ENCODE measurements at regions not wholly inside any gene's neighbourhood (a gene's known extent, or its start where the extent isn't known, plus 50 kb on each side); places are given as distances from the start of the nearest gene placed in this dataset.

DNA sequence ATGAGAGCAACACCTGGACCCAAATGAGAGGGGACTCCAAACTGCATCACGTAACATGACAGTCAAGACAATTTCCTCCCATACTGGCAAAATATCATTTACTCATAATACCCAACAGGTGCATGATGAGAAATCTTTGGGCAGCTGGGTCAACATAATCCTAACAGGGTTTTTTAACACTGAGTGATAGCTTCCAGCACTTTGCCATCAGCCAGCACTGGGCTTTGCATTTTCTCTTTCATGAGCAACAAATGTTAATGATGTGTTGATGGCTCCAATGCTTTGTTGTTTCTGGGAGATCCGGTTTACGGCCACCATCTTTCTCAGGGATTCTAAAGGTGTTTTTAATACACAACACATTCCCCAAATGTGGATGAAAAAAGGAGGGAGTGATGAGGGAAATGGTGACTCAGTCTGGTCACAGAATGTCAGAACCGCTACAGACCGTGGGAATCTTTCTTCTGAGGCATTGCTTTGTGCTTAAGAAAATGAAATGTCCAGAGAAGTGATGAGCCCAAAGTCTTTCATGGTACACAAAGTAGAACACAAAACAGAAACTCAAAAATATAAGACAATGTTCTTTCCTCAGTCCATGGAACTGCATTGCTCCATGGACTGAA, 705.7 kb upstream of the IGFBP3 start:
- no peak for DNase-seq (ENCODE audit: low read depth)
- TF ChIP-seq, protein P1, sequence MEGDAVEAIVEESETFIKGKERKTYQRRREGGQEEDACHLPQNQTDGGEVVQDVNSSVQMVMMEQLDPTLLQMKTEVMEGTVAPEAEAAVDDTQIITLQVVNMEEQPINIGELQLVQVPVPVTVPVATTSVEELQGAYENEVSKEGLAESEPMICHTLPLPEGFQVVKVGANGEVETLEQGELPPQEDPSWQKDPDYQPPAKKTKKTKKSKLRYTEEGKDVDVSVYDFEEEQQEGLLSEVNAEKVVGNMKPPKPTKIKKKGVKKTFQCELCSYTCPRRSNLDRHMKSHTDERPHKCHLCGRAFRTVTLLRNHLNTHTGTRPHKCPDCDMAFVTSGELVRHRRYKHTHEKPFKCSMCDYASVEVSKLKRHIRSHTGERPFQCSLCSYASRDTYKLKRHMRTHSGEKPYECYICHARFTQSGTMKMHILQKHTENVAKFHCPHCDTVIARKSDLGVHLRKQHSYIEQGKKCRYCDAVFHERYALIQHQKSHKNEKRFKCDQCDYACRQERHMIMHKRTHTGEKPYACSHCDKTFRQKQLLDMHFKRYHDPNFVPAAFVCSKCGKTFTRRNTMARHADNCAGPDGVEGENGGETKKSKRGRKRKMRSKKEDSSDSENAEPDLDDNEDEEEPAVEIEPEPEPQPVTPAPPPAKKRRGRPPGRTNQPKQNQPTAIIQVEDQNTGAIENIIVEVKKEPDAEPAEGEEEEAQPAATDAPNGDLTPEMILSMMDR (conservative IDR thresholded peaks at IDR 0.05; ENCODE audit: low read depth, low read length), result no peak
- no peak overlapping the region for H3K4me3 ChIP-seq (ENCODE audit: low read length)

DNA sequence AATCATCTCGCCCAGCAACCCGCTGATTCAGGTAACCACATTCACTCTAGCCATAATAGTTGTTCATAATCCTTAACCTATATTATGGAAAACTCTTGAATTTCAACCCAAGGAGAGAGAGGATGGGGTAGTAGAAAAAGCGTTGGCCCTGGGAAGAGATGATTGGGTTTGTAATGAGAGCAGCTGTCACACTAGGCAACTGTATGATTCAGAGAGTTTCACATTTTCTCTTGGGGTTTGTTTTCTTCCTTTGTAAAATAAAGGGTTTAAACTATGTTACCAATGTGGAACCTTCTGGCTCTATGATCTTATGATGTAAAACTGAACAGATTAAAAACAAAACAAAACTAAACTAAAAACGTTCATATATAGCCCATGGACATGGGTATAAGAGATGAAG, 705.2 kb upstream of the IGFBP3 start:
- TF ChIP-seq, protein P1 (conservative IDR thresholded peaks at IDR 0.05; ENCODE audit: low read depth, low read length), result no peak
- DNase-seq (ENCODE audit: low read depth), result no peak
- no peak overlapping the region for H3K4me3 ChIP-seq (ENCODE audit: low read length)

DNA sequence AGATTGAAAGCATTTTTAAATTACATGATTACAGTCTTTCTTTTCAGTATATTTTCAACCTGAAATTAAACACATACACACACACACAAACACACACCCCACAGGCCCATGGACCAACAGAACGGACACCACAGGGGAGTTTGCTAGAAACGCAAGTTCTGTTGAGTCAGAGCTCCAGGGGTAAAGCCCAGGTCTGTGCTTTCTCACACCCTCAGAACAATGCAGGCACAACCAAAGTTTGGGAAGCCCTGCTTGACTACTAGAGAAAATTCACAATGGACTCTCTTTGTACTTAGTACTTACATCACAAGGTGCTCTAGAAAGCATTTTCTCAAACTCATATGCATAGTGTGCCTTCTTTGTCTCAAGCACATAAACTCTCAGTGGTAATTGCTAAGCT, 704.0 kb upstream of the IGFBP3 start:
- TF ChIP-seq, protein P1 (conservative IDR thresholded peaks at IDR 0.05; ENCODE audit: low read depth, low read length), result no peak
- H3K4me3 ChIP-seq (ENCODE audit: low read length), result no peak overlapping the region
- DNase-seq (ENCODE audit: low read depth), result no peak

DNA sequence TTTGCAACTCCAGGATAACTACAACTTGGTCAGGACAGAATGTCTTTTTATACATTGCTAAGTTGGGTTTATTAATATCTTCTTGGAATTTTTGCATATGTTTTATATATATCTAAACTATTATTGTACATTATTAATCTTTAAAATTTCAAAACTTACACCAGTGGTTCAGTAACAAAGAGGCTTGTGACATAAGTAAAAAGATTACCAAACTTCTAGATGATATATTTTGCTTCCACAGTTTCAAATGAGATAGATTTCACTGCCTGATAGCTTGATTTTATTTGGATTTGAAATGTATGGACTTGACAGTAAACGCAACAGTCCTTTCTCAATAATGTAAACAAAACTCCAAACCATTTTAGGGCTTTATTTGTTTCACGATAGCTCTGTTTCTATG, 701.2 kb upstream of the IGFBP3 start:
- H3K4me3 ChIP-seq (ENCODE audit: low read length), result no peak overlapping the region
- no peak for DNase-seq (ENCODE audit: low read depth)
- TF ChIP-seq, protein P1 (conservative IDR thresholded peaks at IDR 0.05; ENCODE audit: low read depth, low read length), result no peak

DNA sequence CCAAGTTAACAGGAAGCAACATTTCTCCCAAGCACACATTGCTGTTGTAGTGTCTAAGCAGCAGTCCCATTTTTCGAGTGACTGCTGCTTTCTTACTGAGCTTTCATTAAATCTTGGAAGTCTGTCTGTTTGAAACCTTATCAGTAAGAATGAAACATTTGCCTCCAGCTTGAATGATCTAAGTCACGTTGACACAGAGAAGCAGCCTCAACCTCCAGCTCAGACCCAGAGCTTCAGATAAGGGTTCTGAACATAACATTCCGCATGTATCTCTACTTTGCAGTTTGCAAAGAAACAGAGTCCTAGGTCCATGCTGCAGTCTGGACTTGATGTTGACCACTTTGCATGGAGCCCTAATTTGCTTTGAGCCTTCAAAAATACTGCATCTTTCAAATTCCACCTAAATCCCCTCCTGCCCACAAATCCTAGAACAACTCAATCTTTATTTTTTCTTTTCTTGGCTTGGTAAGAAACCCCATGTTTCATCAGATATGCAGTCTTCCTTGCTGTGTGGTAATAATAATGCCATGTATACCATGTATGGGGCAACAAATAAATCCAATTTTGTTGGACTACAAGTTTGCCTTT, 698.7 kb upstream of the IGFBP3 start:
- no peak overlapping the region for H3K4me3 ChIP-seq (ENCODE audit: low read length)
- no peak for DNase-seq (ENCODE audit: low read depth)
- TF ChIP-seq, protein P1 (conservative IDR thresholded peaks at IDR 0.05; ENCODE audit: low read depth, low read length), result no peak

DNA sequence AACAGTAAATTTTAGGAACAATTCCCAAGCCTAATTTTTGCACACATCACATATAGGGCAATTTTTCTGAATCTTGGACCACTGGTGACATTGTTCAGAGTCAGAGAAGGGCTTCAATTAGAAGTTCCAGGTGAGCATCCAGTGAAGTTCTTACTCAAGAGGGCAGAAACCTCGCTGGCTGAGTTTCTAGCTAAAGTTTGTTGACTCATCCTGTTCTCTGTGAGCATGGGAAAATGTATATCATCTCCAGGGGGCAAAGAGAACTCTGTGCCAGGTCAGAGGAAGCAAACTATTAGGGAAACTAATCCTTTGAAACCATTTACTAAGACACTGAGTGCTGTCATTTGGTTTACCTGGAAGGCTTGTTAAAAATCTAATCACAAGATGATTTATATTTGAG, 695.6 kb upstream of the IGFBP3 start:
- H3K4me3 ChIP-seq (ENCODE audit: low read length), result no peak overlapping the region
- no peak for DNase-seq (ENCODE audit: low read depth)
- TF ChIP-seq, protein P1 (conservative IDR thresholded peaks at IDR 0.05; ENCODE audit: low read depth, low read length), result no peak

DNA sequence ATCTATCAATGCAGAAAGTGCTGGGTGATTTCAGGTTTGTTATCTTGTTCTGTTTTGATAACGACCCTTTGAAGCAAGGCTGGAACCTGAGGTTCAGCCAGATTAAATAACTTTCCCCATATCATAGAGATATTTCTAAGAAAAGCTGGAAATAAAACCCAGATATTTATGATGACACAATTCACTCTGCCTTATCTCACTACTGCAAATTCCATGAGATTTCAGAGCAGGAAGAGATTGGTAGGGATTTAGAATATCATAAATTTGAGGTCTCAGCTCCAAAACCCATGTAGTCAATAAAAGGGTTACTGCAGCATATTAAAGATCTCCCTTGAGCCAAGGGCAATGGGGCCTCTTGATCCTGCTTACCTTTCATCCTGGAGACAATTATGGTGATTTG, 692.5 kb upstream of the IGFBP3 start:
- TF ChIP-seq, protein P1 (conservative IDR thresholded peaks at IDR 0.05; ENCODE audit: low read depth, low read length), result no peak
- no peak for DNase-seq (ENCODE audit: low read depth)
- no peak overlapping the region for H3K4me3 ChIP-seq (ENCODE audit: low read length)

Data from retinal pigment epithelial cell (primary cell).